ENCODE measurements at regions not wholly inside any gene's neighbourhood (a gene's known extent, or its start where the extent isn't known, plus 50 kb on each side); places are given as distances from the start of the nearest gene placed in this dataset.

DNA sequence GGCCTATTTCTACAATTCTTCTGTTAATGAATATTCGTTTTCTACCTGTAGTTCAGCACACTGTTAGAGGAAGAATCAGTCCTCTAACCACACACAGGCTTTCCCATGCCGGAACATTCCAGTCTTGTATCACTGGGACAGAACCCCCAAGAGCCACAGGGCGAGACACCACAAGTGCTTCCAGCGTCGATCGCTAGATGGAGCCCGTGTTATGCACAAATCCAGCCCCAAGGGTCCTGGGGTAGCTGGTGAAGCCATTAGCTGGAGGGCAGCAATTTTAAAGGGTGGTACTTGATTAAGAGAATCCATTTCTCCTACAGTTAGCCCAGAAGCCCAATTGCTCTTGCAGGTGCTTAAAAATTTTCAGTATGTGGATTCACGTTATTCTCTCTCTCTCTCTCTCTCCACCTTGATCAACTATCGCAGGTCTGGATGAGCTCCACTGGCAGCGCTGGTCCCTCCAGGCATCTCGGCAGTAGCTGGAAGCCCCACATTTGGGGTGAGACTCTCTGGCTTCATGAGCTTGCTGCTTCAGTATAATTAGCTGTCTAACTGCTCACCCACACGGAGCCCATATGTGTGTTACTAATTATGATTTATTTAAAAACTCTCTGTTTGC is 148.2 kb upstream of the SNX19 start:
- 25 to 31% methylated on average over 12 of the region's 12 CpGs for WGBS, 2 donors
- peak; percentile 55 to 65 for DNase-seq
- Histone ChIP-seq H3K9me3 (no peaks in the 10 kb centered on the region), H3K27me3 (no peaks in the 10 kb centered on the region), H3K27ac (no peak overlapping the region), H3K4me1 (no peaks in the 10 kb centered on the region), H3K4me3 (replicated peaks in 1 of 3) (no peak overlapping the region), H3K36me3 (no peaks in the 10 kb centered on the region)
- intact Hi-C loops (cut with DNase I): loop anchor here (10.0 kb wide), 3 partner anchors 150 to 610 kb away; no protein-coding TSS in a partner anchor
- TF ChIP-seq POLR2A (IDR thresholded peaks at IDR 0.05): no peak
- TF ChIP-seq, protein P1, sequence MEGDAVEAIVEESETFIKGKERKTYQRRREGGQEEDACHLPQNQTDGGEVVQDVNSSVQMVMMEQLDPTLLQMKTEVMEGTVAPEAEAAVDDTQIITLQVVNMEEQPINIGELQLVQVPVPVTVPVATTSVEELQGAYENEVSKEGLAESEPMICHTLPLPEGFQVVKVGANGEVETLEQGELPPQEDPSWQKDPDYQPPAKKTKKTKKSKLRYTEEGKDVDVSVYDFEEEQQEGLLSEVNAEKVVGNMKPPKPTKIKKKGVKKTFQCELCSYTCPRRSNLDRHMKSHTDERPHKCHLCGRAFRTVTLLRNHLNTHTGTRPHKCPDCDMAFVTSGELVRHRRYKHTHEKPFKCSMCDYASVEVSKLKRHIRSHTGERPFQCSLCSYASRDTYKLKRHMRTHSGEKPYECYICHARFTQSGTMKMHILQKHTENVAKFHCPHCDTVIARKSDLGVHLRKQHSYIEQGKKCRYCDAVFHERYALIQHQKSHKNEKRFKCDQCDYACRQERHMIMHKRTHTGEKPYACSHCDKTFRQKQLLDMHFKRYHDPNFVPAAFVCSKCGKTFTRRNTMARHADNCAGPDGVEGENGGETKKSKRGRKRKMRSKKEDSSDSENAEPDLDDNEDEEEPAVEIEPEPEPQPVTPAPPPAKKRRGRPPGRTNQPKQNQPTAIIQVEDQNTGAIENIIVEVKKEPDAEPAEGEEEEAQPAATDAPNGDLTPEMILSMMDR (IDR thresholded peaks at IDR 0.05): peak; percentile 61 to 93 (median 76)

DNA sequence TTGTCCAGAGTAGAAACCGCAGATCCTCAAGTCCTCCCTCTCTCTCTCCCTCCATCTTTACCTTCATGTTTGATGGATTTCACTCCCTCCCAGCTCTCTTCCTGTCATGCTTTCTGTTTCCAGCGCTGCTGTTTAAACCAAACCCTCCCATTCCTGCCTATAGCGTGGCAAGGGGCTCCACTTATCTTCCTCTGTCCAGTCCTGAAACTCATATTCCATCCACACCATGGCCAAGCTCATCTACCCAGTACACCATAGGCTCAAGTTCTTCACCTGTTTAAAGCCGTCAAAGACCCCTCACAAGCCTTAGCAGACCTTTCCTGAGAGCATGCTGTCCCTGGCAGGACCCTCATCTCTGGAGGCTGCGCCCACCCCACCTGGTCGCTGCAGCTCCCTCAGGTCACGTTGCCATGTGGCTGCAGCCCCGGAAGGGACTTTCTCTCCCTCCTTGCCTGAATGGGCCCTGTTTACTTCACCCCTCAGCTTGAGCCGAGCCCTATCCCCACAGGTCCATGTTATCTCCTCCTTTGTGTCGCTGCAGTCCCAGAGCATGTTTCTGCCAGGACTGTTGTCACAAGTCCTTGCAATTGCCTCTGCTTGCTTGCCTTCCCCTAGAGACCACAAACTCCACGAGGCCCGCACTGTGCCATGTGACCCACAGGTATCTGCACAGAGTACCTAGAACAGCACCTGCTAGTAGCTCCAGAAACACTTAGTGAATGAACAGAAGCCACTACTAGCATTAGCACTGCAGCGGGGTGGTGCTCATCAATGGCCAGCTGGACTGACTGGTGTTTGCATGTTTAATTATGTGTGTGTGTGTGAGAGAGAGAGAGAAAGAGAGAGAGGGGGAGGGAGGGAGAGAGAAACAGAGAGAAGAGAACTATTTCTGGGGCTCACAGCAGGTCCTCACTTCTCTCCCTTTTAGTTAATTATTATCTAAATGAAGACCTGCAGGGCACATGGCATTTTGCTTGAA is 149.4 kb upstream of the SNX19 start:
- DNase-seq: no peak
- intact Hi-C loops (cut with DNase I): loop anchor here (10.0 kb wide), 3 partner anchors 149 to 609 kb away; no protein-coding TSS in a partner anchor

DNA sequence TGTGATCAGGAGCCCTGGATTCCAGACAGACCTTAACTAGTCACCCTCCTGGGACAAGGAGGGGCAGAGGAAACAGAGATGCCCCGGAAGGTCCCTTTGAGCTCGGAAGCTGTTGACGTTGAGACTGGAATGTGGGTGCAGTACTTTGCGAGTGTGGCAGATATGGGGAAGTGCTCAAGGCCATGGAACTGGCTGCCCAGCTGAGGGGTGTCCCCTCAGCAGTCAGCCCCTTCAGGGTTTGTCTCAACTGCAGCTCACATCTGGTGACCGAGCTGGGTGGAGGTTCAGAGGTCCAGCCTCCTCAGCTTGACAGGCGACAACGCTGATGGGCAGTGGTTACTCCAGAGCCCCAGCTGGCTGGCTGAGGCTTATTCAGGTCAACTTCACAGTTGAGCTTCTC is 150.3 kb upstream of the SNX19 start:
- Histone ChIP-seq H3K27me3 (no peaks in the 10 kb centered on the region), H3K4me3 (replicated peaks in 1 of 3) (no peak overlapping the region), H3K9me3 (no peaks in the 10 kb centered on the region), H3K4me1 (no peaks in the 10 kb centered on the region), H3K36me3 (no peaks in the 10 kb centered on the region), H3K27ac (no peak overlapping the region)
- DNase-seq: no peak
- TF ChIP-seq, protein P1 (IDR thresholded peaks at IDR 0.05): no peak
- TF ChIP-seq POLR2A (IDR thresholded peaks at IDR 0.05): no peak
- intact Hi-C loops (cut with DNase I): loop anchor here (10.0 kb wide), 3 partner anchors 148 to 608 kb away; no protein-coding TSS in a partner anchor
- 81 to 86% methylated on average over 4 to 7 of the region's 7 CpGs for WGBS, 2 donors

More for the DNA sequence above, 149.4 kb upstream of the SNX19 start:
- Histone ChIP-seq H3K36me3 (no peaks in the 10 kb centered on the region), H3K27ac (no peak overlapping the region), H3K9me3 (no peaks in the 10 kb centered on the region), H3K4me3 (replicated peaks in 1 of 3) (no peak overlapping the region), H3K4me1 (no peaks in the 10 kb centered on the region), H3K27me3 (no peaks in the 10 kb centered on the region)
- WGBS, 2 donors: 79 to 86% methylated on average over 13 of the region's 13 CpGs
- no peak for TF ChIP-seq POLR2A (IDR thresholded peaks at IDR 0.05)
- TF ChIP-seq, protein P1 (IDR thresholded peaks at IDR 0.05): no peak

DNA sequence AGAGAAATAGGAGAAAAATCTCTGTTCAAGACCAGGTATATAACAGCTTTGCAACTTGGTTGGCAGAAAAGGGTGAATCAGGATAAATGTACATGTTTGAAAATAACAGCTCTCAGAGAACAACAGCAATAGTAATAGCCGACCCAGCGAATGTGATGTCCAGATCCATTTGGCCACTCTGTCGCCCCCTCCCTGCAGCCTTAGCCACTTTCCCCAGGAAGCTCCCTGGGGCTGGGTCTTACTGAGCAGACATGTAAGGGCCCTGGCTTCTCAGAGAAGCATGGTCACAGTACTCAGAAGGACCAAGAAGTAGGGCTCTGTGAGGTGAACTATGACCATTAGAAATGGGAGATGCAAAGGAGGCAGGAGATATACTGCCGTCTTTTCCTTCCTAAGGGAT is 154.1 kb upstream of the SNX19 start:
- intact Hi-C loops (cut with DNase I): no loop called here
- no peak overlapping the region for H3K4me3 ChIP-seq (replicated peaks in 1 of 3)
- 81 to 90% methylated on average over 4 of the region's 4 CpGs for WGBS, 2 donors
- no peak for DNase-seq
- TF ChIP-seq, protein P1 (IDR thresholded peaks at IDR 0.05): no peak
- no peak for TF ChIP-seq POLR2A (IDR thresholded peaks at IDR 0.05)
- H3K9me3 ChIP-seq: no peaks in the 10 kb centered on the region
- H3K27me3 ChIP-seq: no peaks in the 10 kb centered on the region
- no peaks in the 10 kb centered on the region for H3K36me3 ChIP-seq
- no peaks in the 10 kb centered on the region for H3K4me1 ChIP-seq
- no peak overlapping the region for H3K27ac ChIP-seq

All from thyroid gland (tissue), 4 donors.